SU-DHL-6 (cell line): ENCODE measurements at regions not wholly inside any gene's neighbourhood (a gene's known extent, or its start where the extent isn't known, plus 50 kb on each side); places are given as distances from the start of the nearest gene placed in this dataset.

Source experiments
- H2AFZ ChIP-seq: fragments of 200-600 bp; sonication (generic); 2 replicates; pipeline ENCODE4 v1.6.1; 2014; ENCODE audit warnings: low read depth, mild to moderate bottlenecking, moderate library complexity, mixed read lengths, antibody characterized with exemption, low read length; ENCODE audit not compliant: severe bottlenecking
- H3F3A ChIP-seq: fragments of 200-600 bp; shearing (Covaris generic); 2 replicates; pipeline ENCODE4 v1.6.0; 2016; ENCODE audit warnings: antibody characterized with exemption, mild to moderate bottlenecking; ENCODE audit not compliant: insufficient read depth
- H3K27ac ChIP-seq: fragments of 200-600 bp; sonication (generic); 2 replicates; pipeline ENCODE4 v1.5.1; 2016; ENCODE audit warnings: low read depth, mild to moderate bottlenecking, low read length, moderate library complexity, mixed read lengths
- H3K27me3 ChIP-seq: fragments of 200-600 bp; sonication (generic), shearing (Covaris generic); 2 replicates; pipeline ENCODE4 v1.6.0; 2014; ENCODE audit warnings: mild to moderate bottlenecking, low read length
- H3K36me3 ChIP-seq: fragments of 200-600 bp; sonication (generic); 2 replicates; pipeline ENCODE4 v1.6.1; 2014; ENCODE audit warnings: mild to moderate bottlenecking, low read length, mixed read lengths
- H3K4me2 ChIP-seq: fragments of 300-600, 200-600 bp; shearing (Covaris generic), sonication (generic); 2 replicates; pipeline ENCODE4 v1.6.0; 2014; ENCODE audit warnings: low read length, low read depth, mild to moderate bottlenecking; ENCODE audit not compliant: poor library complexity, severe bottlenecking
- H3K4me3 ChIP-seq: fragments of 200-600 bp; sonication (generic); 2 replicates; pipeline ENCODE4 v1.5.1; 2014; ENCODE audit warnings: antibody characterized with exemption, low read length, mild to moderate bottlenecking, mixed read lengths; ENCODE audit not compliant: insufficient read depth, poor library complexity, severe bottlenecking
- H3K79me2 ChIP-seq: fragments of 200-600 bp; sonication (generic); 2 replicates; pipeline ENCODE4 v1.6.1; 2014; ENCODE audit warnings: mild to moderate bottlenecking, low read length, moderate library complexity; ENCODE audit not compliant: insufficient read depth
- H3K9ac ChIP-seq: fragments of 200-600 bp; sonication (generic); 2 replicates; pipeline ENCODE4 v1.7.0; 2014; ENCODE audit warnings: mild to moderate bottlenecking, low read length
- H3K9me2 ChIP-seq: fragments of 200-600 bp; sonication (generic); replicated peaks from 2 replicates; pipeline ENCODE4 v1.6.1; 2014; ENCODE audit warnings: low read length; ENCODE audit not compliant: insufficient read depth
- H3K9me3 ChIP-seq: fragments of 200-600 bp; sonication (generic); 2 replicates; pipeline ENCODE4 v1.6.1; 2014; ENCODE audit warnings: low read length, mixed read lengths; ENCODE audit not compliant: insufficient read depth
- H4K20me1 ChIP-seq: fragments of 200-600 bp; sonication (generic); 2 replicates; pipeline ENCODE4 v1.6.1; 2014; ENCODE audit warnings: low read depth, mild to moderate bottlenecking, antibody characterized with exemption, low read length, moderate library complexity, mixed read lengths
- EZH2phosphoT487 ChIP-seq: fragments of 200-600 bp; sonication (generic), shearing (Covaris generic); conservative IDR thresholded peaks from 2 replicates; pipeline ENCODE4 v1.6.1; 2018; ENCODE audit warnings: mild to moderate bottlenecking, antibody characterized with exemption, low read length, moderate library complexity, mixed read lengths
- TF ChIP-seq, protein P1 (sequence below): fragments of 200-600 bp; sonication (generic); IDR thresholded peaks from one replicate; pipeline ENCODE4 v1.5.1; 2017; ENCODE audit warnings: antibody characterized with exemption, mild to moderate bottlenecking, low read length, moderate library complexity; ENCODE audit not compliant: insufficient read depth, poor library complexity, severe bottlenecking

DNA sequence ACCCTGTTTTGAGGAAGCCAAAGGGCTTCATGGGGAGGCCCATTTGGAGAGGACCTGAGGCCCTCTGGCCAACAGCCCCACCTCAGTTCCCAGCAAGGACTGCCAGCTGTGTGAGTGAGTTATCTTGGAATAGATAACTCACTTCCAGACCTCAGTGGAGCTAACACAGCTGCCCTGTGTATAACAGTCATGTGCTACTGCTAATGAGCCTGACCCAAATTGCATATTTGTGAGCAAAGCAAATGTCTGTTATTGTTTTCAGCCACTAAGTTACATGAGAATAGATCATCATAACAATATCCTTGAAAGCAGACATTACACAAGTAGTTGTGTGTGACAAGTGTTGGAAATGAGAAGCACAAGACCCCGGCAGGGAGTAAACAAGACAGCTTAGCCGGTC, 355.8 kb downstream of the MCTP2 start:
- Histone ChIP-seq H3F3A (no peaks in the 10 kb centered on the region), H3K4me3 (no peak overlapping the region), H3K9me2 (no peaks in the 10 kb centered on the region), H3K27me3 (no peaks in the 10 kb centered on the region), H3K36me3 (no peaks in the 10 kb centered on the region), H3K4me2 (no peak overlapping the region), H3K27ac (no peak overlapping the region), H2AFZ (no peak overlapping the region), H3K9ac (no peak overlapping the region), H3K9me3 (no peaks in the 10 kb centered on the region), H3K79me2 (no peaks in the 10 kb centered on the region), H4K20me1 (no peaks in the 10 kb centered on the region)
- TF ChIP-seq, protein P1, sequence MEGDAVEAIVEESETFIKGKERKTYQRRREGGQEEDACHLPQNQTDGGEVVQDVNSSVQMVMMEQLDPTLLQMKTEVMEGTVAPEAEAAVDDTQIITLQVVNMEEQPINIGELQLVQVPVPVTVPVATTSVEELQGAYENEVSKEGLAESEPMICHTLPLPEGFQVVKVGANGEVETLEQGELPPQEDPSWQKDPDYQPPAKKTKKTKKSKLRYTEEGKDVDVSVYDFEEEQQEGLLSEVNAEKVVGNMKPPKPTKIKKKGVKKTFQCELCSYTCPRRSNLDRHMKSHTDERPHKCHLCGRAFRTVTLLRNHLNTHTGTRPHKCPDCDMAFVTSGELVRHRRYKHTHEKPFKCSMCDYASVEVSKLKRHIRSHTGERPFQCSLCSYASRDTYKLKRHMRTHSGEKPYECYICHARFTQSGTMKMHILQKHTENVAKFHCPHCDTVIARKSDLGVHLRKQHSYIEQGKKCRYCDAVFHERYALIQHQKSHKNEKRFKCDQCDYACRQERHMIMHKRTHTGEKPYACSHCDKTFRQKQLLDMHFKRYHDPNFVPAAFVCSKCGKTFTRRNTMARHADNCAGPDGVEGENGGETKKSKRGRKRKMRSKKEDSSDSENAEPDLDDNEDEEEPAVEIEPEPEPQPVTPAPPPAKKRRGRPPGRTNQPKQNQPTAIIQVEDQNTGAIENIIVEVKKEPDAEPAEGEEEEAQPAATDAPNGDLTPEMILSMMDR = no peak
- no peak for TF ChIP-seq EZH2phosphoT487

DNA sequence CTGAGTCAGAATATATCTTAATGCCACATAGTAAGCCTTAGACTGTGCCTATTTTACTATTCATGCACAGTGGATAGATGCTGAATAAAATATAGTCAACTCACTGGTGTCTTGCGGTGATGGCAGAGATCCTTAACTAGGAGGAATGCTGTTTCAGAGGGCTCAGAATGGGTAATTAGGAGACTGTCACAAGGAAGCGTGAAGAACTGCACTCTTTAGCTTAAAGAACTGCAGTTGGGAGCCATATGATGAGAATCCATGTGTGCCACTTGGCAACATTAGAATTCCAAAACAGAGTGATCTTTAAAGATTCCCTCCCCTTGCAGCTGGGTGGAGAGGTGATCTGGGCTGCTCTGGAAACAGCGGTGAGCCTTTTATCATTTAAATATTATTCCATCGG, 357.6 kb downstream of the MCTP2 start:
- H3F3A ChIP-seq = no peaks in the 10 kb centered on the region
- no peaks in the 10 kb centered on the region for H3K27me3 ChIP-seq
- no peaks in the 10 kb centered on the region for H3K9me3 ChIP-seq
- no peaks in the 10 kb centered on the region for H3K36me3 ChIP-seq
- TF ChIP-seq, protein P1 = no peak
- TF ChIP-seq EZH2phosphoT487 = no peak
- H3K4me3 ChIP-seq = no peak overlapping the region
- no peak overlapping the region for H3K9ac ChIP-seq
- H4K20me1 ChIP-seq = no peaks in the 10 kb centered on the region
- no peak overlapping the region for H2AFZ ChIP-seq
- no peak overlapping the region for H3K27ac ChIP-seq
- no peaks in the 10 kb centered on the region for H3K79me2 ChIP-seq
- H3K4me2 ChIP-seq = no peak overlapping the region
- H3K9me2 ChIP-seq = no peaks in the 10 kb centered on the region

DNA sequence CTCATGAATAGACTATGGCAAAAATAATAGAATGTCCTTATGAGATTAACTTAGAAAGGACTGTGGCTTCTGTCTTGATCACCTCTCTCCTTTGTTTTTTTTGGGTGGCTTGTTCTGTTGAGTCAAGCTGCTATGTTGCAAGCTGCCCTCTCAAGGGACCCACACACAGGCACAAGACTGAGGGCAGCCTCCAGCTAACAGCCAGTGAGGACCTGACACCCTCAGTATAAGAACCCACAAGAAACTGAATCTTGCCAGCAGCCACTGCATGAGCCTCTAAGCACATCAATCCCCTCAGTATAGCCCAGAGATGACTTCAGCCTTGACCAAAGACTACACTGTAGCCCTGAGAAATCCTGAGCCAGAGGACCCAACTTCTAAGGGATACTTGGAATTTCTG, 361.1 kb downstream of the MCTP2 start:
- Histone ChIP-seq H3K27ac (no peak overlapping the region), H3K9me3 (no peaks in the 10 kb centered on the region), H3K79me2 (no peaks in the 10 kb centered on the region), H2AFZ (no peak overlapping the region), H4K20me1 (no peaks in the 10 kb centered on the region), H3K4me2 (no peak overlapping the region), H3K27me3 (no peaks in the 10 kb centered on the region), H3K36me3 (no peaks in the 10 kb centered on the region), H3F3A (no peaks in the 10 kb centered on the region), H3K9ac (no peak overlapping the region), H3K9me2 (no peaks in the 10 kb centered on the region), H3K4me3 (no peak overlapping the region)
- TF ChIP-seq EZH2phosphoT487 = no peak
- TF ChIP-seq, protein P1 = no peak
